ENCODE measurements at regions not wholly inside any gene's neighbourhood (a gene's known extent, or its start where the extent isn't known, plus 50 kb on each side); places are given as distances from the start of the nearest gene placed in this dataset.

GRCh38 chr20:58065508-58066361, 162.7 kb downstream of the ANKRD60 start:
- Histone ChIP-seq H3K4me1 (ENCODE audit: control insufficient read depth in 1 of 2, extremely low read depth in 1 of 2, insufficient read depth in 2 of 2, low read length in 2 of 2) (no peaks in the 10 kb centered on the region), H3K27me3 (replicated peaks in 1 of 2; ENCODE audit: control insufficient read depth in 2 of 2, extremely low read depth in 1 of 2, insufficient read depth in 2 of 2, low read length in 1 of 2) (peaks cover 0 to 6% of the 10 kb centered on the region in 2 experiments), H3K36me3 (ENCODE audit: control insufficient read depth in 2 of 2, extremely low read depth in 1 of 2, insufficient read depth in 1 of 2, low read length in 1 of 2) (no peaks in the 10 kb centered on the region), H3K9me3 (no peaks in the 10 kb centered on the region), H3K27ac (ENCODE audit: low read length) (no peak overlapping the region), H3K4me3 (ENCODE audit: control insufficient read depth in 1 of 2, extremely low read depth in 1 of 2, low read length in 1 of 2) (no peak overlapping the region)
- 49% methylated on average over 2 of the region's 6 CpGs for WGBS (ENCODE audit: insufficient coverage)
- peaks cover 10 to 15% of the 10 kb centered on the region in 2 donors for H3K27me3 Mint-ChIP-seq
- no peaks in the 10 kb centered on the region for H3K36me3 Mint-ChIP-seq
- H3K4me1 Mint-ChIP-seq: no peaks in the 10 kb centered on the region
- ATAC-seq (replicated peaks in 1 of 4): no peak
- no peak overlapping the region for H3K27ac Mint-ChIP-seq
- H3K9me3 Mint-ChIP-seq: peaks cover under 1 to 14% (median 11%) of the 10 kb centered on the region in 3 donors
- H3K4me3 Mint-ChIP-seq: no peak overlapping the region
- no peak for DNase-seq
- CTCF ChIA-PET: no interaction called here
- POLR2A ChIA-PET: no interaction called here

DNA sequence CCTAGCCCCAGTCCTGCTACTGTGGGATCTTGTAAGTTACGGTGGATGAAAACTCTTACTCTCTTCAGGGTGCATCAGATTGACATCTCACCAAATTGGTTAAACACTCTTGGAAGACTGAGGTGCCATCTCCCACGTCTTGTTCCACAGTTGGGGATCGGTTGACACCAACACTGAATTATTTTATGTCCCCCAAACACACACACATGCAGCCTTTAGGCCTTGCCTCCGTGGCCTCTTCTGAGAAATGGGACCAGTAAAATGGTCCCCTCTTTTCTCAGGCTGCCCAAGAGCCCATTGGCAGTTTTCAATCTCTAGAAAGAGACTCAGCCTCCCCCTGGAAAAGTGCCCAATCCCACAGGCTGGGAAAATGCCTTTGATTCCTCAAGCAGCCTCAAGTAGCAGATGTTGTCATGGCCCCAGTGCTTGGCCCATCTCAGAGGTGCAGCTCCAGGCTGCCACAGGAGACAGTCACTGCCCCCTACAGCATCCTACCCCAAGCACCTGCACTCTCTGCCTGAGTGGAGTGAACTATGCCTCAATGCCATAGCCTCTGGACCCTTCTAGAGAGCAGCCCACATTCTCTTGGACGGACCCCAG, 163.9 kb downstream of the ANKRD60 start:
- Mint-ChIP-seq H3K9me3 (peaks cover 3 to 16% (median 11%) of the 10 kb centered on the region in 3 donors), H3K4me3 (no peak overlapping the region), H3K4me1 (no peaks in the 10 kb centered on the region), H3K36me3 (no peaks in the 10 kb centered on the region), H3K27ac (no peak overlapping the region), H3K27me3 (peaks cover 4 to 16% of the 10 kb centered on the region in 2 donors)
- ChIA-PET CTCF (interaction anchor here (0.6 to 1.0 kb wide), 2 partner anchors 11 to 32 kb away, joined by 4 read pairs; no protein-coding TSS in a partner anchor), POLR2A (no interaction called here)
- H3K4me1 ChIP-seq (ENCODE audit: control insufficient read depth in 1 of 2, extremely low read depth in 1 of 2, insufficient read depth in 2 of 2, low read length in 2 of 2): no peaks in the 10 kb centered on the region
- H3K4me3 ChIP-seq (ENCODE audit: control insufficient read depth in 1 of 2, extremely low read depth in 1 of 2, low read length in 1 of 2): no peak overlapping the region
- DNase-seq: no peak
- H3K27ac ChIP-seq (ENCODE audit: low read length): no peak overlapping the region
- 72% methylated on average over 5 of the region's 5 CpGs for WGBS (ENCODE audit: insufficient coverage)
- peaks cover 0 to 3% of the 10 kb centered on the region in 2 experiments for H3K27me3 ChIP-seq (replicated peaks in 1 of 2; ENCODE audit: control insufficient read depth in 2 of 2, extremely low read depth in 1 of 2, insufficient read depth in 2 of 2, low read length in 1 of 2)
- H3K36me3 ChIP-seq (ENCODE audit: control insufficient read depth in 2 of 2, extremely low read depth in 1 of 2, insufficient read depth in 1 of 2, low read length in 1 of 2): no peaks in the 10 kb centered on the region
- ATAC-seq (replicated peaks in 1 of 4): no peak
- no peaks in the 10 kb centered on the region for H3K9me3 ChIP-seq

- Mint-ChIP-seq H3K36me3 (no peaks in the 10 kb centered on the region), H3K4me1 (no peaks in the 10 kb centered on the region), H3K9me3 (peaks cover 3 to 16% (median 11%) of the 10 kb centered on the region in 3 donors), H3K27ac (no peak overlapping the region), H3K27me3 (peaks cover 35 to 40% of the 10 kb centered on the region in 2 donors), H3K4me3 (no peak overlapping the region)
- H3K27me3 ChIP-seq (replicated peaks in 1 of 2; ENCODE audit: control insufficient read depth in 2 of 2, extremely low read depth in 1 of 2, insufficient read depth in 2 of 2, low read length in 1 of 2): peaks cover 0 to 22% of the 10 kb centered on the region in 2 experiments
- H3K36me3 ChIP-seq (ENCODE audit: control insufficient read depth in 2 of 2, extremely low read depth in 1 of 2, insufficient read depth in 1 of 2, low read length in 1 of 2): no peaks in the 10 kb centered on the region
- POLR2A ChIA-PET: no interaction called here
- CTCF ChIA-PET: no interaction called here
- no peak for DNase-seq
- no peak overlapping the region for H3K4me3 ChIP-seq (ENCODE audit: control insufficient read depth in 1 of 2, extremely low read depth in 1 of 2, low read length in 1 of 2)
- no peaks in the 10 kb centered on the region for H3K4me1 ChIP-seq (ENCODE audit: control insufficient read depth in 1 of 2, extremely low read depth in 1 of 2, insufficient read depth in 2 of 2, low read length in 2 of 2)
- ATAC-seq (replicated peaks in 1 of 4): no peak
- no peak overlapping the region for H3K27ac ChIP-seq (ENCODE audit: low read length)
- WGBS (ENCODE audit: insufficient coverage): no CpG with 5 or more reads among the region's 1 CpG
- H3K9me3 ChIP-seq: no peaks in the 10 kb centered on the region
These were observed 169.3 kb downstream of the ANKRD60 start for GRCh38 chr20:58059260-58059544.

DNA sequence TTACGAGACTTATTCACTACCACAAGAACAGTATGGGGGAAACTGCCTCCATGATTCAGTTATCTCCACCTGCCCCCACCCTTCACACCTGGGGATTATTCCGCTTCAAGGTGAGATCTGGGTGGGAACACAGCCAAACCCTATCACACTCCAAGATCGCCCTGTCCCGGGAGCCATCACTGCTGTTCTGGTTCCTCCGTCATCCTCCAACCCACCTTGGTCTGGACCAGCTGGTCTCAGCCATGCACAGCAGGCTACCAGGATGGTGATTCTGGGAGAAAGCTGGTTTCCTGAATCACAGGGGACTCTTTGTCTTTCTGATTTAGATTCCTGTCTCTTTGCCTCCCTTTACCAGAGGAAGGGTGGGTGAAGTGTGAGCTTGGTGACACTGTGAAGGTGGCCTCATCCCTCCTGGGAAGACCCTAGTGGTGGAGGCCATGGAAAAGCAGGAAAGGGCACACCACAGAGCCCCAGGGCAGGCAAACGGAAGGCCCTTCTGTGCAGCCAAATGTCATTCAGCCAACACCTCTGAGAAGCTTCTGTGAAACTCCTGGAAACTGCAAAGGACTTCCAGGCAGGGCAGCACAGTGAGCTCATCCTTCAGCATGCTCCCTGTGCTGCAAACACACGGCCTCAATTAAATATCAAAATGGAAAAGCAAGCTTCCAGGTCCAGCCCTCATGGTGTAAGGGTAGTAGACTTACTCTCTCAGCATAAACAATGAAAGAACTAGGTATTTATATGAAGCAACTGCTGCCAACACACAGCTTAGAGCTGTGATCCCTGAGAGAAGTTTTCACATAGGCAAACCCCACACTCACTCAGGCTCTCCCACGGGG, 169.8 kb downstream of the ANKRD60 start:
- H3K27ac ChIP-seq (ENCODE audit: low read length): no peak overlapping the region
- WGBS (ENCODE audit: insufficient coverage): 71% methylated on average over 2 of the region's 8 CpGs
- no peaks in the 10 kb centered on the region for H3K4me1 Mint-ChIP-seq
- POLR2A ChIA-PET: no interaction called here
- ATAC-seq (replicated peaks in 1 of 4) (no peak), DNase-seq (no peak)
- no peak overlapping the region for H3K27ac Mint-ChIP-seq
- CTCF ChIA-PET: interaction anchor here in 1 of 2 donors (0.5 kb wide), 1 partner anchor 24 kb away, joined by 3 read pairs; no protein-coding TSS in a partner anchor
- H3K9me3 ChIP-seq: no peaks in the 10 kb centered on the region
- H3K4me3 Mint-ChIP-seq: no peak overlapping the region
- no peaks in the 10 kb centered on the region for H3K36me3 ChIP-seq (ENCODE audit: control insufficient read depth in 2 of 2, extremely low read depth in 1 of 2, insufficient read depth in 1 of 2, low read length in 1 of 2)
- H3K4me3 ChIP-seq (ENCODE audit: control insufficient read depth in 1 of 2, extremely low read depth in 1 of 2, low read length in 1 of 2): no peak overlapping the region
- H3K4me1 ChIP-seq (ENCODE audit: control insufficient read depth in 1 of 2, extremely low read depth in 1 of 2, insufficient read depth in 2 of 2, low read length in 2 of 2): no peaks in the 10 kb centered on the region
- H3K27me3 Mint-ChIP-seq: peaks cover 36 to 43% of the 10 kb centered on the region in 2 donors
- peaks cover 3 to 16% (median 11%) of the 10 kb centered on the region in 3 donors for H3K9me3 Mint-ChIP-seq
- H3K36me3 Mint-ChIP-seq: no peaks in the 10 kb centered on the region
- H3K27me3 ChIP-seq (replicated peaks in 1 of 2; ENCODE audit: control insufficient read depth in 2 of 2, extremely low read depth in 1 of 2, insufficient read depth in 2 of 2, low read length in 1 of 2): peaks cover 0 to 25% of the 10 kb centered on the region in 2 experiments

- Histone ChIP-seq H3K27ac (ENCODE audit: low read length) (no peak overlapping the region), H3K4me3 (ENCODE audit: control insufficient read depth in 1 of 2, extremely low read depth in 1 of 2, low read length in 1 of 2) (no peak overlapping the region), H3K4me1 (ENCODE audit: control insufficient read depth in 1 of 2, extremely low read depth in 1 of 2, insufficient read depth in 2 of 2, low read length in 2 of 2) (no peaks in the 10 kb centered on the region), H3K27me3 (replicated peaks in 1 of 2; ENCODE audit: control insufficient read depth in 2 of 2, extremely low read depth in 1 of 2, insufficient read depth in 2 of 2, low read length in 1 of 2) (peaks cover 0 to 30% of the 10 kb centered on the region in 2 experiments), H3K36me3 (ENCODE audit: control insufficient read depth in 2 of 2, extremely low read depth in 1 of 2, insufficient read depth in 1 of 2, low read length in 1 of 2) (no peaks in the 10 kb centered on the region), H3K9me3 (no peaks in the 10 kb centered on the region)
- DNase-seq (no peak), ATAC-seq (replicated peaks in 1 of 4) (no peak)
- Mint-ChIP-seq H3K4me3 (no peak overlapping the region), H3K9me3 (peaks cover 1 to 5% (median 3%) of the 10 kb centered on the region in 3 donors), H3K36me3 (no peaks in the 10 kb centered on the region), H3K4me1 (no peaks in the 10 kb centered on the region), H3K27me3 (peaks cover 41 to 47% of the 10 kb centered on the region in 2 donors), H3K27ac (no peak overlapping the region)
- CTCF ChIA-PET: no interaction called here
- POLR2A ChIA-PET: no interaction called here
- WGBS (ENCODE audit: insufficient coverage): 79% methylated on average over 2 of the region's 7 CpGs
These were observed 171.3 kb downstream of the ANKRD60 start for GRCh38 chr20:58056921-58057686.

Data from T-cell (primary cell).